GM20000 (cell line): ENCODE measurements at regions not wholly inside any gene's neighbourhood (a gene's known extent, or its start where the extent isn't known, plus 50 kb on each side); places are given as distances from the start of the nearest gene placed in this dataset.
"Not testable (repeated sequence)": the region's sequence is repeated elsewhere in the genome, so short reads cannot be mapped to it uniquely, and the experiment has no call there.

ENCODE experiments used
- DNase-seq: peaks from one replicate; pipeline ENCODE4 v3.0.0; 2012; ENCODE audit warnings: low spot score
- CTCF ChIP-seq: IDR thresholded peaks from 2 replicates; pipeline ENCODE4 v1.5.1; 2012; ENCODE audit warnings: mild to moderate bottlenecking, control low read depth; ENCODE audit errors: extremely low read depth, missing control alignments

GRCh38 chr3:26208201-26208600, 414.4 kb upstream of the LRRC3B start:
- no peak for DNase-seq

GRCh38 chr3:26229801-26230200, 392.8 kb upstream of the LRRC3B start:
- TF ChIP-seq CTCF, result no peak
- no peak for DNase-seq

More at GRCh38 chr3:26208201-26208600, 414.4 kb upstream of the LRRC3B start:
- TF ChIP-seq CTCF, result no peak

- no peak for TF ChIP-seq CTCF
- no peak for DNase-seq
Observed at GRCh38 chr3:26233374-26233773, 389.2 kb upstream of the LRRC3B start.

GRCh38 chr3:26236531-26236930, 386.0 kb upstream of the LRRC3B start:
- no peak for DNase-seq
- no peak for TF ChIP-seq CTCF

- no peak for DNase-seq
- TF ChIP-seq CTCF, result no peak
Observed at GRCh38 chr3:26237036-26237682, 385.4 kb upstream of the LRRC3B start.

GRCh38 chr3:26244586-26244985, 378.0 kb upstream of the LRRC3B start:
- DNase-seq, result not testable (repeated sequence)

GRCh38 chr3:26245236-26245635, 377.3 kb upstream of the LRRC3B start:
- no peak for DNase-seq
- TF ChIP-seq CTCF, result no peak

- DNase-seq, result no peak
- TF ChIP-seq CTCF, result no peak
Observed at GRCh38 chr3:26246901-26247300, 375.7 kb upstream of the LRRC3B start.
